ENCODE measurements at regions not wholly inside any gene's neighbourhood (a gene's known extent, or its start where the extent isn't known, plus 50 kb on each side); places are given as distances from the start of the nearest gene placed in this dataset.

DNA sequence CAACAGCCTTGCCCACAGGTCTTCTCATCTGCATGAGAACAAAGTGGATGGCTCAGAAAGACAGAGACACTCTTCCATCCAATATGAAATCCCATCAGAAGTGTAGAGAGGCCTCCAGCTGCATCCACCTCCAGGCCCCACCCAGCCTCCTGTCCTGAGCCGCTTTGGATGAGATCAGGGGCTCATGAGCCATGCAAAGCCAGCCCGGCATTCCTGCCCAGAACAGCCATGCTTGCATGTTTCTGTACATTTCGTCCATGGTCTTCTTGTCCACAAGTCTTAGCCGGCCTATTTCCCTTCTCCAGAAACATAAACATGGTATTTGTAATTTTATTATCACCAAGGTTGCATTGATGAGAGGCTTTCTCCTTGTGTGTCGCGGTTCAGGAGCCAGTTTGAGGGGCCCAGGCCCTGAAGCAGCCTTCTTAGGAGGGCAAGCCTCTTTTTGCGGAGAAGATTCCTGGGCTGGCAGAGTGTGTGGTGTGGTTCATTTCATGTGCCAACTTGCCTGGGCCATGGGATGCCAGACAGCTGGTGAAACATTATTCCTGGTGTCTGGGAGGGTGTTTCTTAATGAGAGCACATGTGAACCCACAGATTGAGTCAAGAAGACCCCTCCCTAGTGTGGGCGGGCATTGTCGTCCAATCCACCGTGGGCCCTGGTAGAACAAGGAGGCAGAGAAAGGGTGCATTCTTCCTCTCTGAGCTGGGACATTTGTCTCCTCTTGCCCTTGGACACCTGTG, 928.9 kb downstream of the TBC1D22A start:
- TF ChIP-seq, protein P1, sequence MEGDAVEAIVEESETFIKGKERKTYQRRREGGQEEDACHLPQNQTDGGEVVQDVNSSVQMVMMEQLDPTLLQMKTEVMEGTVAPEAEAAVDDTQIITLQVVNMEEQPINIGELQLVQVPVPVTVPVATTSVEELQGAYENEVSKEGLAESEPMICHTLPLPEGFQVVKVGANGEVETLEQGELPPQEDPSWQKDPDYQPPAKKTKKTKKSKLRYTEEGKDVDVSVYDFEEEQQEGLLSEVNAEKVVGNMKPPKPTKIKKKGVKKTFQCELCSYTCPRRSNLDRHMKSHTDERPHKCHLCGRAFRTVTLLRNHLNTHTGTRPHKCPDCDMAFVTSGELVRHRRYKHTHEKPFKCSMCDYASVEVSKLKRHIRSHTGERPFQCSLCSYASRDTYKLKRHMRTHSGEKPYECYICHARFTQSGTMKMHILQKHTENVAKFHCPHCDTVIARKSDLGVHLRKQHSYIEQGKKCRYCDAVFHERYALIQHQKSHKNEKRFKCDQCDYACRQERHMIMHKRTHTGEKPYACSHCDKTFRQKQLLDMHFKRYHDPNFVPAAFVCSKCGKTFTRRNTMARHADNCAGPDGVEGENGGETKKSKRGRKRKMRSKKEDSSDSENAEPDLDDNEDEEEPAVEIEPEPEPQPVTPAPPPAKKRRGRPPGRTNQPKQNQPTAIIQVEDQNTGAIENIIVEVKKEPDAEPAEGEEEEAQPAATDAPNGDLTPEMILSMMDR (IDR thresholded peaks at IDR 0.05) = no peak
- TF ChIP-seq ZFX (IDR thresholded peaks at IDR 0.05; ENCODE audit: borderline replicate concordance) = no peak
